Keratinocyte (primary cell): ENCODE measurements at regions not wholly inside any gene's neighbourhood (a gene's known extent, or its start where the extent isn't known, plus 50 kb on each side); places are given as distances from the start of the nearest gene placed in this dataset.
"Not testable (repeated sequence)": the region's sequence is repeated elsewhere in the genome, so short reads cannot be mapped to it uniquely, and the experiment has no call there.

ENCODE experiments used
- DNase-seq: peaks from one replicate; pipeline ENCODE4 v3.0.0-alpha.2; 2011; ENCODE audit warnings: low read depth, missing footprints, low spot score
- FAIRE-seq: peaks from 2 replicates; lab custom pipeline; 2011; peaks lifted over from hg19 to GRCh38; lab: Jason Lieb, UNC
- H2AFZ ChIP-seq: 2 replicates; pipeline ENCODE4 v1.6.0; 2012; ENCODE audit warnings: low read length, control low read depth, inconsistent platforms; ENCODE audit not compliant: control insufficient read depth
- H3K27ac ChIP-seq: 2 replicates; pipeline ENCODE4 v1.5.1; 2011; ENCODE audit warnings: low read length; ENCODE audit not compliant: control insufficient read depth, insufficient read depth
- H3K27me3 ChIP-seq: 3 replicates; pipeline ENCODE4 v1.6.0; 2011; ENCODE audit warnings: low read length; ENCODE audit not compliant: control insufficient read depth, insufficient read depth; ENCODE audit errors: extremely low read depth
- H3K36me3 ChIP-seq, 2 experiments: 2 replicates in 1 of 2; 3 replicates in 1 of 2; pipeline ENCODE4 v1.5.1; 2011; ENCODE audit warnings: low read length in 2 of 2, mild to moderate bottlenecking in 1 of 2; ENCODE audit not compliant: control insufficient read depth in 2 of 2, insufficient read depth in 2 of 2; ENCODE audit errors: extremely low read depth in 1 of 2
- H3K4me1 ChIP-seq: 3 replicates; pipeline ENCODE4 v1.5.1; 2011; ENCODE audit warnings: low read length; ENCODE audit not compliant: control insufficient read depth, insufficient read depth; ENCODE audit errors: extremely low read depth
- H3K4me2 ChIP-seq: 3 replicates; pipeline ENCODE4 v1.6.0; 2011; ENCODE audit warnings: low read depth, low read length; ENCODE audit not compliant: control insufficient read depth, insufficient read depth; ENCODE audit errors: extremely low read depth
- H3K4me3 ChIP-seq, 3 experiments: fragments of 200-600 bp in 1 of 3; sonication (generic) in 1 of 3; 2 replicates in 2 of 3; 3 replicates in 1 of 3; pipeline ENCODE4 v1.5.1; 2011 to 2016; ENCODE audit warnings: low read length in 3 of 3, mild to moderate bottlenecking in 3 of 3, control low read depth in 2 of 3, inconsistent platforms in 1 of 3, low read depth in 1 of 3, mixed read lengths in 1 of 3, mixed run types in 1 of 3, moderate library complexity in 1 of 3; ENCODE audit not compliant: control insufficient read depth in 2 of 3, insufficient read depth in 2 of 3; ENCODE audit errors: extremely low read depth in 1 of 3
- H3K79me2 ChIP-seq: 2 replicates; pipeline ENCODE4 v1.6.0; 2012; ENCODE audit warnings: low read length; ENCODE audit not compliant: control insufficient read depth, insufficient read depth
- H3K9ac ChIP-seq: 3 replicates; pipeline ENCODE4 v1.6.0; 2011; ENCODE audit warnings: low read length; ENCODE audit not compliant: control insufficient read depth, insufficient read depth; ENCODE audit errors: extremely low read depth
- H3K9me1 ChIP-seq: 3 replicates; pipeline ENCODE4 v1.6.0; 2011; ENCODE audit warnings: low read length; ENCODE audit not compliant: control insufficient read depth, insufficient read depth; ENCODE audit errors: extremely low read depth
- H3K9me3 ChIP-seq: 2 replicates; pipeline ENCODE4 v1.5.1; 2012; ENCODE audit warnings: low read depth, low read length; ENCODE audit not compliant: control insufficient read depth
- H4K20me1 ChIP-seq: 3 replicates; pipeline ENCODE4 v1.6.0; 2011; ENCODE audit warnings: low read length; ENCODE audit not compliant: control insufficient read depth, insufficient read depth; ENCODE audit errors: extremely low read depth
- CTCF ChIP-seq, 3 experiments: IDR thresholded peaks in 1 of 3; conservative IDR thresholded peaks in 1 of 3; optimal IDR thresholded peaks in 1 of 3; 2 replicates in 2 of 3; 3 replicates in 1 of 3; pipeline versions ENCODE3 to v1.5.1; 2011; ENCODE audit warnings: low read length in 3 of 3, mild to moderate bottlenecking in 3 of 3, moderate library complexity in 2 of 3, control low read depth in 1 of 3, inconsistent platforms in 1 of 3; ENCODE audit not compliant: insufficient read depth in 2 of 3; ENCODE audit errors: extremely low read depth in 1 of 3
- EZH2 ChIP-seq: IDR thresholded peaks from one replicate; pipeline ENCODE4 v1.6.1; 2012; ENCODE audit warnings: inconsistent platforms, mild to moderate bottlenecking, low read length, moderate library complexity
- dilution Hi-C: fragments of 300-500 bp; cut with MboI; formaldehyde crosslinking; loops from one replicate; pipeline ENCODE4 v1.7.0; 2020; ENCODE audit warnings: low sequenced_read_pairs; ENCODE audit not compliant: extremely low pct_ligation_motif_present

GRCh38 chr3:39651993-39652739 lies 157.2 kb upstream of the MYRIP start:
- Histone ChIP-seq H3K4me3 (no peak overlapping the region), H3K79me2 (no peaks in the 10 kb centered on the region), H3K27me3 (no peaks in the 10 kb centered on the region), H3K9me3 (no peaks in the 10 kb centered on the region), H3K4me2 (no peak overlapping the region), H3K9ac (no peak overlapping the region), H3K9me1 (no peaks in the 10 kb centered on the region), H2AFZ (no peak overlapping the region), H3K27ac (no peak overlapping the region), H3K36me3 (no peaks in the 10 kb centered on the region), H4K20me1 (no peaks in the 10 kb centered on the region), H3K4me1 (no peaks in the 10 kb centered on the region)
- TF ChIP-seq CTCF (optimal IDR thresholded peaks at IDR 0.05 in 1 of 3, IDR thresholded peaks at IDR 0.05 in 1 of 3, conservative IDR thresholded peaks at IDR 0.05 in 1 of 3; ENCODE audit: extremely low read depth in 1 of 3, insufficient read depth in 2 of 3, low read length in 3 of 3): no peak
- no peak for TF ChIP-seq EZH2
- dilution Hi-C loops: no loop called here
- no peak for FAIRE-seq
- DNase-seq: no peak

DNA sequence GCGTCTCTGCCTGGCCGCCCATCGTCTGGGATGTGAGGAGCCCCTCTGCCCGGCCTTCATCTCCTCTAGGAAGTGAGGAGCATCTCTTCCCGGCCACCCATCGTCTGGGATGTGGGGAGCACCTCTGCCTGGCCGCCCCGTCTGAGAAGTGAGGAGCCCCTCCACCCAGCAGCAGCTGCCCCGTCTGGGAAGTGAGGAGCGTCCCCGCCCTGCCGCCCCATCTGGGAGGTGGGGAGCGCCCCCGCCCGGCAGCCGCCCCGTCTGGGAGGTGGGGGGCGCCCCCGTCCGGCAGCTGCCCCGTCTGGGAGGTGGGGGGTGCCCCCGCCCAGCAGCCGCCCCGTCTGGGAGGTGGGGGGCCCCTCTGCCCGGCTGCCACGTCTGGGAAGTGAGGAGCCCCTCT lies 153.7 kb upstream of the MYRIP start:
- H3K4me1 ChIP-seq, DNase-seq, dilution Hi-C loops: not testable (repeated sequence)

DNA sequence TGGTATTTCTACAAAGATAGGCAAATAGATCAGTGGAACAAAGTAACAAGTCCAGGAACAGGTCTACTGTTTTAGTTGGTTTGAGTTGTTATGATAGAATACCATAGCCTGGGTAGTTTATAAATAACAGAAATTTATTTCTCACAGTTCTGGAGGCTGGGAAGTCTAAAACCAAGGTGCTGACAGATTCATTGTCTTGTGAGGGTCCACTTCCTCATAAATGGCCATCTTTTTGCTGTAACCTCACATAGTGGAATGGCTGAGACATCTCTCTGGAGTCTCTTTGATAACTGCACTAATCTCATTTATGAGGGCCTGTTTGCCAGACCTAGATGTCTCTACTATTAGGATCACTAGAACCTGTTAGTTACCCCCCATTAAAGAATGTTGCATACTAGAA lies 152.3 kb upstream of the MYRIP start:
- Histone ChIP-seq H3K9ac (no peak overlapping the region), H2AFZ (no peak overlapping the region), H3K9me3 (no peaks in the 10 kb centered on the region), H3K9me1 (no peaks in the 10 kb centered on the region), H3K27ac (no peak overlapping the region), H3K4me3 (no peak overlapping the region), H3K4me1 (no peaks in the 10 kb centered on the region), H3K4me2 (no peak overlapping the region), H3K27me3 (no peaks in the 10 kb centered on the region), H4K20me1 (no peaks in the 10 kb centered on the region), H3K36me3 (no peaks in the 10 kb centered on the region), H3K79me2 (no peaks in the 10 kb centered on the region)
- no peak for TF ChIP-seq CTCF (optimal IDR thresholded peaks at IDR 0.05 in 1 of 3, IDR thresholded peaks at IDR 0.05 in 1 of 3, conservative IDR thresholded peaks at IDR 0.05 in 1 of 3; ENCODE audit: extremely low read depth in 1 of 3, insufficient read depth in 2 of 3, low read length in 3 of 3)
- no peak for TF ChIP-seq EZH2
- dilution Hi-C loops: no loop called here
- FAIRE-seq (no peak), DNase-seq (no peak)

More for the DNA sequence above, 153.7 kb upstream of the MYRIP start:
- H3K27ac ChIP-seq, H3K36me3 ChIP-seq, H3K79me2 ChIP-seq, H3K4me2 ChIP-seq, H3K9ac ChIP-seq, H2AFZ ChIP-seq, H4K20me1 ChIP-seq, H3K27me3 ChIP-seq, H3K9me1 ChIP-seq, FAIRE-seq, H3K9me3 ChIP-seq, H3K4me3 ChIP-seq: not testable (repeated sequence)
